SU-DHL-6 (cell line): ENCODE measurements at regions not wholly inside any gene's neighbourhood (a gene's known extent, or its start where the extent isn't known, plus 50 kb on each side); places are given as distances from the start of the nearest gene placed in this dataset.

ENCODE experiments used
- CTCF ChIP-seq: fragments of 200-600 bp; sonication (generic); IDR thresholded peaks from one replicate; pipeline ENCODE4 v1.5.1; 2017; ENCODE audit warnings: antibody characterized with exemption, mild to moderate bottlenecking, low read length, moderate library complexity; ENCODE audit not compliant: insufficient read depth, poor library complexity, severe bottlenecking
- EZH2phosphoT487 ChIP-seq: fragments of 200-600 bp; sonication (generic), shearing (Covaris generic); conservative IDR thresholded peaks from 2 replicates; pipeline ENCODE4 v1.6.1; 2018; ENCODE audit warnings: mild to moderate bottlenecking, antibody characterized with exemption, low read length, moderate library complexity, mixed read lengths

- TF ChIP-seq CTCF (no peak), EZH2phosphoT487 (no peak)
These were observed 158.9 kb upstream of the PLEKHG7 start for GRCh38 chr12:92543840-92544239.
